GM18909 (cell line): ENCODE measurements at regions not wholly inside any gene's neighbourhood (a gene's known extent, or its start where the extent isn't known, plus 50 kb on each side); places are given as distances from the start of the nearest gene placed in this dataset.
A peak's percentile ranks its signal among the peaks of the same experiment; 100 is the strongest.
"Not testable (repeated sequence)": the region's sequence is repeated elsewhere in the genome, so short reads cannot be mapped to it uniquely, and the experiment has no call there.

Experiments used
- ATAC-seq: cut with Tn5 transposase; IDR thresholded peaks from one replicate; pipeline ENCODE4 v1.9.1; 2021; ENCODE audit warnings: mild to moderate bottlenecking; ENCODE audit not compliant: unreplicated experiment, poor library complexity

DNA sequence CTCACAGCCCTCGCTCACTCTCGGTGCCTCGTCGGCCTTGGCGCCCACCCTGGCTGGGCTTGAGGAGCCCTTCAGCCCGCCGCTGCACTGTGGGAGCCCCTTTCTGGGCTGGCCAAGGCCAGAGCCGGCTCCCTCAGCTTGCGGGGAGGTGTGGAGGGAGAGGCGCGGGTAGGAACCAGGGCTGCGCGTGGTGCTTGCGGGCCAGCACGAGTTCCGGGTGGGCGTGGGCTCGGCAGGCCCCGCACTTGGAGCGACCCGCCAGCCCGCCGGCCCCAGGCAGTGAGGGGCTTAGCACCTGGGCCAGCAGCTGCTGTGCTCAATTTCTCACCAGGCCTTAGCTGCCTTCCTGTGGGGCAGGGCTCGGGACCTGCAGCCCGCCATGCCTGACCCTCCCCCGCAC lies 202.4 kb upstream of the PRSS16 start:
- ATAC-seq: not testable (repeated sequence)

DNA sequence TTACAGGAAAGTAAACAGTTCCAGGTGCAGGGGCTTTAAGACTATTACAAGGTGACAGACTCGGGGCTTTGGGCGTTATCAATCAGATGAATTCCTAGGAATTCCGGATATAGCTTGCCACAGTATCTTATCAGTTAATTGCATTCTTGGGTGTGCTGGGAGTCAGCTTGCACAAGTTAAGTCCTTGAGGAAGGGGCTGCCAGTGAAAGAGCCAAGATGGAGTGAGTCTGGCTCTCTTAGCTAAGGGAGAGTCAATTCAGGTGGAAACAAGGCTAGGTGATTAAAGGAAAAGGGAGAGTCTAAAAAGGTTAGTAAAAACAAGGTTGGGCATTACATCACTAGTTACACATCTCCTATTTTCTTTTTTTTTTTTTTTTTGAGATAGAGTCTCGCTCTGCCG lies 199.8 kb upstream of the PRSS16 start:
- not testable (repeated sequence) for ATAC-seq

DNA sequence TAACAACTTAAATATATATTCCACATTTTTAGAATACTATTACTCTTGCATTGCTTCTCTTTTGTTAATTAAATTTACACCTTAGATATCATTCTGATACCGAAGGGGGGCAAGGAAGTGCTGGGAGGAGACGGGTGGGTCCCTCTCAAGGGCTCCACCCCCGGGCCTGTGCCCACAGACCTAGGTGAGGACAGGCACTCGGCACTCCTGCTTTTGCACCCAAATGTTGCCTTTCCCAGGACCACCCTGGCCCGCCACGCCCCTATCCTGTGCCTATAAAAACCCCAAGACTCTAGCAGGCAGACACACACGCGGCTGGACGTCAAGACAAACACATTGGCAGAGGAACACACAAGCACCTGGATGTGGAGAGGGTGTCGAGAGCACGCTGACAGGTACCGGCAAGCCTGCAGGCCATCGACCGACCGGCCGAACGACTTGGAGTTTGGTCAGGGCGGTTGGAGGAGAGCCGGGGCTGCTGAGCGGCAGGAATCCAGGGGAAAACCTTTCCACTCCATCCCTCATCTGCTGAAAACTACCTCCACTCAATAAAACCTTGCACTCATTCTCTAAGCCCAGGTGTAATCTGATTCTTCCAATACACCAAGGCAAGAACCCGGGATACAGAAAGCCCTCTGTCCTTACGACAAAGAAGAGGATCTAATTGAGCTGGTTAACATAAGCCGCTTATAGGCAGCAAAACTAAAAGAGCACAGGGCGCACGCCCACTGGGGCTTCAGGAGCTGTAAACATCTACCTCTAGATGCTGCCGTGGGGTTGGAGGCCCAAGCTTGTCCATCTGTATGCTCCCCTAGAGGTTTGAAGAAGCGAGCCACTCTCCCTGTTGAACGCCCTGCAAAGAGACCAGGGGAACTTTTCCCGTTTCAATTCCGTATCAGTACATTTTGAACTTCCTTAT lies 197.4 kb upstream of the PRSS16 start:
- no peak for ATAC-seq

DNA sequence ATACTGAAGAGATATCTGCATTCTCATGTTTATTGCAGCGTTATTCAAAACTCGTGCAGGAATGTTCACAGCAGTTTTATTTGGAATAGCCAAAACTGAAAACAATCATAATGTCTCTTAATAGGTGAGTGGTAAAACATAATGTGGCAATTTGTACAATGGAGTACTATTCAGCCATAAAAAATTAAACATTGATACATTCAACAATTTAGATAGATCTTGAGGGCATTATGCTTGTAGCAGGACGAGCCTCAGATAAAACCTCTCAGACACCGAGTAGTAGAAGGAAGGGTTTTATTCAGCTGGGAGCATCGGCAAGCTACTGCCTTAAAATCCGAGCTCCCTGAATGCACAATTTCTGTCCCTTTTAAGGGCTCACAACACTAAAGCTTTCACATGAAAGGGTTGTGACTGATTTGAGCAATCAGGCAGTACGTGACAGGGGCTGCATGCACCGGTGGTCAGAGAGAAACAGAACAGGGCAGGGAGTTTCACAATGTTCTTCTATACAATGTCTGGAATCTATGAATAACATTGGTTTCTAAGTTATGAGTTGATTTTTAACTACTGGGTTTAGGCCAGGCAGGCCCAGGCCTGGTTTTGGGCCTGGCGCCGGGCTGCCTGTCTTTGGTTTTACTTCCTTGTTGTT lies 195.3 kb upstream of the PRSS16 start:
- not testable (repeated sequence) for ATAC-seq

DNA sequence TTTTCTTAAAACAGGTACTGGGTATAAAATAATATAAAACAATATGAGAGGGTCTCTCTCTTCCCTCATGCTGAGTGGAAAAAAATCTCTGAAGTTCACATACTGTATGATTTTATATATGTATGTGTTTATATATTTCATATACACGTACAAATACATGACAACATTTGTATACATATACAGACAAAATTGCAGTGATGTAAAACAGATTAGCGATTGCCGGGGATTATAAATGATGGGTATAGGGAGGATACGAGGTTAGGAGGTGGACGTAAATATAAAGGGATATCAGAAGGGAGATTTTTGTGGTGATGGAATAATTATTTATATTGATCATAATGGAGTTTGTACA lies 194.8 kb upstream of the PRSS16 start:
- no peak for ATAC-seq

DNA sequence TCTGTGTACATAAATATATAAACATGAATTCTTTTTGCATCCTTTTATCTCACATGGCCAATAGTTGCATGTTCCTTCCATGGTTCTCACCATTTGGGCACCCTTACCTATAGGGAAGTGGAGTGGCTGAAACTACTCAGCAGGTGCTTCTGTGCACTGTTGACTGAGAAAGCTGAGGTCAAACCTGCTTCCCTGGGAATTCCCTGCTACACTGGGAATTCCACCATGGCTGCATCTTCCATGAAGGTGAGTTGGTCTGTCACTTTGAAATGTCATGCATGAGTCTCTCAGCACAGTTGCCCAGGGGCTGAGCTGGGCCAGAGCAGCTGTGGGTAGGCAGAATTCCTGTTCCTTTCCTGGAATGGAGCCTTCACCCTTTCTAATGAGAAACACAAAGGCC lies 193.8 kb upstream of the PRSS16 start:
- ATAC-seq: no peak

DNA sequence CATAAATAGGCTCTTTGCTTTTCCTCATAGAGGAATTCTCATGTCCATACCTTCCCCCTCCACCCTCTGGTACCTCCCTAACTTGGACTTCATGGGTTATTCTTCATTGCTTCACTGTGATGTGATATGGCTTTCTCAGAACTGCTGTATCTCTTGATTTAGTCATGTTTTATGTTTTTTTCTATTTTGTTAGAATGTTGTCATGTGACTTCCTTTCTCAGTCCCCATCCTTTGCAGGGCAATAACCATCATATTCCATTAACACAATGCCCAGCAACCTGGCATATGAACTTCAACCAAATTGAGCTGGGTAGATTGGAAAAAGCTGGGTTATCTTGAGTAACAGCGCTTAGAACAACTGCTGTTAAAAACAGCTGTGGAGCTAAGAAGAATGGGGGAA lies 190.9 kb upstream of the PRSS16 start:
- no peak for ATAC-seq

DNA sequence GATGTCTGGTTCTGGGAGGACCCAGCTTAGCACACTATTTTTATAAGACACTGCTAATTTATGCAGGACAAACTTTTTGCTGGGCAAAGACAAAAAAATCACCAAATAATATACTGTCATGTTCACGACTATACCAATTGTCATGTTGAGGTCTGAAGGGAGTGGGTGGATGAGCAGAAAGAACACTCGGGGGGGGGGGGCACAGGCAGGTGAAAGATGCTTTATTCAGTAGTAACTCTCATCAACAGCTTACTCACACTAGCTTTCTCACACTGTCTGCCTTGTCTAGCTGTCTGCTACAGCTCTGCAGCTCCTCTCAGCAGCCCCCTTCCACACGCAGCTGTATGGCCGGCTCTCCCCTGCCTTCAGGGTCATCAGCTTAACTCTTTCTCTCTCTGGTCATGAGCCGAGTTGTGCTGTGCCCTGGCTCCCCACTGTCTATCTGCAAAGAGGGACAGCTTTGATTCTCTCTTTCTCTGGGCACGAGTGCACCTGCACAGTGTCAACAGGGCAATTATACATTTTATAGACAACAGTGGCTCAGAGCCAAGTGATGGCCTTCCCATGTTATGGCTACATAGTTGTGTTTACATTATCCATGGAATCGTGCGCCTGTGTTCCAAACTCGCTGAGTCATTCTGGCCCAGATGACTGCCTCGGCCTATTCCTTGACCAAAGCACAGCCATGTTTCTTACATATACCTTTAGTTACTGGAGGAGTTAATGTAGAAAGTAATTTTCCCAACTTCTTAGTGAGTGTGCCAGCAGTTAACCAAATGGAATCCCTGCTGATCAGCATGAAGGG lies 187.7 kb upstream of the PRSS16 start:
- ATAC-seq: no peak

DNA sequence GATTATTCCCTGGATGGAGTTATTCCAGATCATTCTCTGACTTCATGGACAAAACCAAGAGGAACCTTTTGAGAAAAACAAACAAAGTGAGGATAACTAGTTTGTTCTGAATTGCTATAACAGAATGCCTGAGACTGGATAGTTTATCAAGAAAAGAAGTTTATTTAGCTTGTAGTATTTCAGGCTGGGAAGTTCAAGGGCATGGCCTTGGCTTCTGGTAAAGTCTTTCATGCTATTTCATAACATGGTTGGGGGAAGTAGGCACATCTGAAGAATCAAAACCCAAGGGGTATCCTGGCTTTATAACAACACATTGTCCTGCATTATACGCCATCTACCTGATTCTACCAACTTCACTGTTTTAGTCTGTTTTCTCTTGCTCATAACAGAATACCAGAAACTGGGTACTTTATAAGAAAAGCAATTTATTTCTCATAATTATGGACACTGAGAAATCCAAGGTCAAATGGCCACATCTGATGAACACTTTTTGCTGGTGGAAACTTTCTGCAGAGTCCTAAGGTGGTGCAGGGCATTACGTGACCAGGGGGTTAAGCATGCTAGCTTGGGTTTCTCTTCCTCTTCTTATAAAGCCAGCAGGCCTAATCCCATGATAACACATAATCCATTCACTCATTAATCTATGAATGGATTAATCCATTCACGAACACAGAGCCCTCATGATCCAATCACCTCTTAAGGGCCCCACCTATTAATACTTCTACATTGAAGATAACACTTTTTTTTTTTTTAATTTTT lies 186.1 kb upstream of the PRSS16 start:
- ATAC-seq: no peak

DNA sequence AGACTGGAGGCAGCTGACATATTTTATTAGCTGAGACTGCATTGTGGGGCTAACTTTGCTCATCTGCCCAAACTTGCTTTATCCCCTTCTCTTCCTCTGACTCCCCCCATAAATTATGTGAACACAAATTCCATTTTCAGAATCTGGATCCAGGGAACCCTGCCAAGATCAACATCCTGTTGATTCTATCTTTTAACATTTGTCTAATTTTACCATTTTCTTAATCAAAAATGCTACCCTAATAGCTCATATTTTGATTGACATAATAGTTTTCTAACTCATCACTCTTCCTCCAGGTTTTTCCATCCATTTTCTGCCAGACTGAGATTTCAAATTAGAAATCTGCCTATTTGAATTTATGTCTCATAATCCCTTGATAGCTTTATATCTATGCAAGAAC lies 184.7 kb upstream of the PRSS16 start:
- no peak for ATAC-seq

DNA sequence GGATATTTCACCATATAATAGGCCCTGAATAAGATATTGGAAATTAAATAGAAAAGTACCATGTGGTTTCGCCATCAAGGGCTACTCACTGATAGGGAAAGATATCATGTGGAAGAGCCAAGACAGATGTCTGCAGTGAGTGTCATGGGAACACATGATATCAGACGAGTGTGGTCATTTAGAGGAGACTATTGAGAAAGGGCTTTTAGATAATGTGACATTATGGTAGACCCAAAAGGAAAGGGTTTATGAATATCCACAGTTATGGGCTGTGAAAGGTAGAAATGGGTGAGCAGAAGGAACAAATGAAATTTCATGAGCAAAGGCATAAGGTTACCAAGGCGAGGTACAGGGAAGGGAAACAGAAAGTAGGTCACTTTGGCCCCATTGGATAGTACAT lies 182.3 kb upstream of the PRSS16 start:
- ATAC-seq: no peak

DNA sequence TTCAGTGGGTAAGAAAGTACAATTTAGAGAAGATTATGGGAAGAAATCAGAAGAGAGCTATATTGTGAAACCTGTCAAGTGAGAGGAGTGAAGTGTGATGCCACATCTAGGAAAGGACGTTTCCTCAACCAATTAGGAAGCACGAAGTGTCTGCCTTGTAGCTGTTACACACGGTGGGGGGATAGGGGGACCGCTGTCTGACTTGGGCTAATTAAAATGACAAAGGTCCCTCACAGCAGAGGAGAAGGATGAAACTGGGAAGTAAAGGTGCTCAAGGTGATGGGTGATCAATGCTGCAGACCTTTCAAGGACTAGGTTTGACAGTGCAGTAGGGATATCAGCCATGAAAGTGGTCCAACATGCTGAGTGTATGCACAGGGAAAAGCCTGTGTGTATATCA lies 181.1 kb upstream of the PRSS16 start:
- ATAC-seq: no peak

DNA sequence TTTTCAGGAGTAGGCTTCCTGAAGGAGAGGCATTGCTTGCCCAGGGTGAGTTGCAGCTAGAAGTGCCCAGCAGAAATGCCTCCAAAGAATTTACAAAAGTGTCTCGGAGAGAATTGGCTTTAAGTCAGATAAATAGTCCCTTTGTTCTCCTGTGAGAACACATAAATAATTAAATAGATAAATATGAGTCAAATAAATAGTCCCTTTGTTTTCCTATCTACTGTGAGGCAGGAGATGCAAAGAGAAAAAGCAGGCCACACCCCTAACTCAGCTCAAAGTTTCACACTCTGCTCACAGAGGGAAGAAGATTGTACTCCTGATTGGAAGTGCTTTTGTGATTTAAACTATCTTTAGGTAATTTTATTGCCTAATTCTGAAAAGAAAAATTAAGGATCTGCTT lies 180.7 kb upstream of the PRSS16 start:
- ATAC-seq: no peak

DNA sequence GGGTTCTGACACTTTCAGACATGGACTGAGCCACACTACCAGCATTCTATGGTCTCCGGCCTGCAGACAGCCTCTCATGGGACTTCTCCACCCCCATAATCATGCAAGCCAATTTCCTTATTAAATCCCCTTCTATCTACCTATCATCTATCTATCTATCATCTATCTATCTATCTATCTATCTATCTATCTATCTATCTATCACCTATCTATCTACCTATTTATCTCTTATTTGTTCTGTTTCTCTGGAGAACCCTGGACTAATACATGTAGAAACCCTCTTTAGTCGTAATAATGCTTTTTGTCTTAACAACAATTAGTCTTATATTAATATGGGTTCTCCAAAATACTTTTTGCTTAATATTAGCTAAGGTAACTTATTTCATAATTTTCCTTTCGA lies 174.1 kb upstream of the PRSS16 start:
- ATAC-seq: no peak

DNA sequence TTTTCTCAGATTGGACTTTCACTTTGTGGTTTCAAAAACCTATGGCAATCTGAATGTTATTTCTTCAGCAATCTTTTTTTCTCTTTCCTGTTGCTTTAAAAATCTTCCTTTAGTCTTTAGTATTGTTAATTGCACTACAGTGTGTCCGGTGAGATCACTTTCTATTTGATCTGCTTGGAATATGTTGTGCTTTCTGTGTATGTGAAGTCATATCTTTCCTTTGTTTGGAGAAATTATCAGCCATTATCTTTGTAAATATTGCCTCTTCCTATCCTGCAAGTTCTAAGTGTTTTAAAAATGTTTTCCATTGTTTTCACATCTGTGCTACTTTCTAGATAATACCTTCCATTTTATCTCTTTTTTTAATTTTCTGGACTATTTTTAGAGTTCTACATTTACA lies 171.4 kb upstream of the PRSS16 start:
- no peak for ATAC-seq

DNA sequence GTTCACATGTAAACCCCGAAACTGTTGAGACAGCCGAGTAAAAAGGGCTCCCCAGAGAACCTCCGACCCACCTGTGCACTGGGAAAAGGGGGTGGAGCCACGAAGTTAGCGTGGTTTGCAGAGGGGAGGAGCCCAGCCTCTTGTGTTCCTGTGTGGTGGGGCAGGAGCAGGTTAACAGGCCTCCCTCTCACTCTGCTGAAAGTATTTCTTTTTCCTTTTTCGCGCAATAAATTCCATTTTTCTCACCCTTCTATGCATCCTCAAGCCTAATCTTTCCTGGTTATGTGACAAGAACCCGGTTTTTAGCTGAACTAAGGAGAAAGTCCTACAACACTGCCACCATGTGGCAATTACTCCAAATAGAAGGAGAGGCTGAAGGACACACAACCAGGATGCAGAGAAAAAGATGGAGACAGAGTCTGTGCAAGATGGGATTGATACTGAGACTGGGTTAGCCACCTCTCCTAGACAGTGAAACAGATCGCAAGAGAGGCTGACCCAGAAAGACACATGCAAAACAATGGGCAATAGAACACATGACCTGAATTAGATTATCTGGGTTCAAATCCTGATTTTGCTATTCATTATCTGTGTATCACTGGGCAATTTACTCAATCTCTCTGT lies 168.7 kb upstream of the PRSS16 start:
- peak; percentile 70 for ATAC-seq

DNA sequence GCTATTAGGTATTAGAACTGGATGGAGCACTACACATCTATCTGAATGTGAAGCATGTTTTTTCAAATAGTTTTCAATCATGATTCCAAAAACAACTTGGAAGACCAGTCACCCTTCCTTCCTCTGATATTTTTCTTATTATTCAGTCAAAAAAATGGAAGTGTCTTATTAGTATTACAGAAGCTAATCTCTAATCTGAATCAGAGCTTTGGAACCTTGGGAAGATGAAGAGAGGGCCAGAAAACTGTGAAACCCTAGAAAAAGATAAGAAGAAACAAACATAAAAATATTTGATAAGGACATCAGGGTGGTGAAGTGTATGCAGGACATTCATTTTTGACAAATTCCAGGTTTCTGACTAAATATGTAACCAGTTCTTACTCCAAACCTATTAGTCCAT lies 166.3 kb upstream of the PRSS16 start:
- no peak for ATAC-seq

DNA sequence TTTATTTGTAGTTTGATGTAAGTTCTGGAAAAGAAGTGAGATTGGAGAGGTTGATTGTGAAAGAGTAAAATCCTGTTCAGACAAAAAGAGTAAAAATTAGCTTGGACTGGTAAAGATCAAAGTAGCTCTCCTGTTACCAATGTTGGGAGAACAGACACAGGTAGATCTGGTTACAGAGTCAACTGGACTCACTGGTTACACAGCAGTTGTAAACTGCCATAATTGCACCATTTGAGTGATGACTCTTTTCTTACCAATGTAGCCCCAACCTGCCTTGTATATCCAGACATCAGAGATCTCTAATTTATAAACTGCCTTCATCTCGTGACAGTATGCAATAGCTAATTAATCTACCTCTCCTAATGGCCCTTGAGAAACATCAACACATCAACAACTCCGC lies 165.6 kb upstream of the PRSS16 start:
- ATAC-seq: no peak

DNA sequence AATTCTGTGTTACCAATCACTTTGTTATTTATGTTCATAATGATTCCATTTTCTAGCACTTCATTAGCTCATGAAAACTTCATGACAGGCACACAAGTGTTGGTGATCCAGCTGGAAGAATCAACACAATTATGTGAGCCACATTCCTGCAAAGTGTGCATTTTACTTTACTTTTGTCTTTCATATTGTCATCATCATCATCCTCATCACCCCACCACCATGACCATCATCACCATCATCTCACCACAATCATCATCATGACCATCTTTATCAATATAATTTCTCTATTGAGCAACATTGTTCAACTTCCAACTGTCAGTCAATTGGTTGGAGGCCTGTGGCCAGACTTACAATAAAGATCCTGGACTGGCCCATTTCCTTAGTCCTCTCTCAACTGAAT lies 159.4 kb upstream of the PRSS16 start:
- no peak for ATAC-seq
